Kidney glomerular epithelial cell (primary cell): ENCODE measurements at regions not wholly inside any gene's neighbourhood (a gene's known extent, or its start where the extent isn't known, plus 50 kb on each side); places are given as distances from the start of the nearest gene placed in this dataset.
"Not testable (repeated sequence)": the region's sequence is repeated elsewhere in the genome, so short reads cannot be mapped to it uniquely, and the experiment has no call there.

ENCODE experiments used
- DNase-seq: peaks from one replicate; lab custom pipeline; 2025; lab: John Stamatoyannopoulos, UW

DNA sequence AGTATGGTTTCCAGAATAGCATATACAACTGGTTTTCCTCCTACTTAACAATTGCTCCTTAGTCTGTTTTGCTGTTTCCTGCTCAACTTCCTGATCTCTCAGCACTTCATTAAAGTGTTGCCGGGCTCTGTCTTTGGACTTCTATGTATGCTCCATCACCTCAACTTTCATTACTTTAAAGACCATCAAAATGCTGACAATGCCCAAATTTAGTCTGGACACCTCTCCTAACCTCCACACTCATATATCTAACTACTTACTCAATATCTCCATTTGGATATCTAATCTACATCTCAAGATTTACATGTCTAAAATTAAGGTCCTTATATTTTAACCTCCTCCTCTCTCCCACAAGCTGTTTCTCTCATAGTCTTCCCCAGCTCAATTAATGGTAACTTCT is 54.4 kb upstream of the LGR5 start:
- no peak for DNase-seq

DNA sequence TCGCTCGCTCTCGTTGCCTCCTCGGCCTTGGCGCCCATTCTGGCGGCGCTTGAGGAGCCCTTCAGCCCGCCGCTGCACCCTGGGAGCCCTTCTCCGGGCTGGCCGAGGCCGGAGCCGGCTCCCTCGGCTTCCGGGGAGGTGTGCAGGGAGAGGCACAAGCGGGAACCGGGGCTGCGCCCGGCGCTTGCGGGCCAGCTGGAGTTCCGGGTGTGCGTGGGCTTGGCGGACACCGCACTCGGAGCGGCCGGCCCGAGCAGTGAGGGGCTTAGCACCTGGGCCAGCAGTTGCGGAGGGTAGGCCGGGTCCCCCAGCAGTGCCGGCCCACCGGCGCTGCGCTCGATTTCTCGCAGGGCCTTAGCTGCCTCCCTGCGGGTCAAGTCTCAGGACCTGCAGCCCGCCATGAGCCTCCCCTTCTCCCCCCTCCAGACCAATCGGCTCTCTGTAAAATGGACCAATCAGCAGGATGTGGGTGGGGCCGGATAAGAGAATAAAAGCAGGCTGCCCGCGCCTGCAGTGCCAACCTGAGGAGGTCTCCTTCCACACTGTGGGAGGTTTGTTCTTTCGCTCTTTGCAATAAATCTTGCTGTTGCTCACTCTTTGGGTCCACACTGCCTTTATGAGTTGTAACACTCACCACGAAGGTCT is 62.8 kb upstream of the LGR5 start:
- not testable (repeated sequence) for DNase-seq

- DNase-seq = peak; percentile 0
Measured at GRCh38 chr12:71371122-71371521, 68.5 kb upstream of the LGR5 start.

DNA sequence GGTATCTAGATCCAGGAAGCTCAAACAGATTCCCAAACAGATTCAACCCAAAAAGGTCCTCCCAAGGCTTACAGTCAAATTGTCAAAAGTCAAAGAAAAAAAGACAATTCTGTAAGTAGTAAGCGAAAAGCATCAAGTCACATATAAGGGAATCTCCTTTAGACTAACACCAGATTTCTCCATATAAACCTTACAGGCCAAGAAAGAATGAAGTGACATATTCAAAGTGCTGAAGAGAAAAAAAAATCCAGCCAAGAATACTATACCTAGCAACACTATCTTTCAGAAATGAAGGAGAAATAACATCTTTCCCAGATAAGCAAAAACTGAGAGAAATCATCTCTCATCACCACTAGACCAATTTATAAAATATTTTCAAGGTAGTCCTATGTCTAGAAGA is 79.6 kb upstream of the LGR5 start:
- DNase-seq = no peak

DNA sequence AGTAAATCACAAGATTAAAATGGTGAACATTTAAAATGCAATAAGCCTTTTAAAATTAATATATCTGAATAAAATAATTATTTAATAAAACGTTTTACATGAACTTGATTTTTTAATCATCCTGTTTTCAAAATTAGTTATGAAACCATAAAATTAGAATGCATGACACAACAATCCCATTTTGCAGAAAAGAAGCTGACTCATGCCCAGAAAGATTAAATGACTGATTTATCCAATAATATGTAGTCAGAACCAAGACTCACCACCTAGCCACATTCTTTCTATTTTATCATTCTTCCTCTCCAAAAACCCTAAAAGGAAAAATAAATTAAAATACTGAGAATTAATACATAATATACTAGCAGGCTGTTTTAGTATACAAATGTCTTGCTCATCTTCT is 83.0 kb upstream of the LGR5 start:
- DNase-seq = no peak

- DNase-seq = no peak
Measured at GRCh38 chr12:71354871-71355270, 84.7 kb upstream of the LGR5 start.

GRCh38 chr12:71353607-71354006 is 86.0 kb upstream of the LGR5 start:
- no peak for DNase-seq

- no peak for DNase-seq
Measured at GRCh38 chr12:71349950-71350349, 89.6 kb upstream of the LGR5 start.

DNA sequence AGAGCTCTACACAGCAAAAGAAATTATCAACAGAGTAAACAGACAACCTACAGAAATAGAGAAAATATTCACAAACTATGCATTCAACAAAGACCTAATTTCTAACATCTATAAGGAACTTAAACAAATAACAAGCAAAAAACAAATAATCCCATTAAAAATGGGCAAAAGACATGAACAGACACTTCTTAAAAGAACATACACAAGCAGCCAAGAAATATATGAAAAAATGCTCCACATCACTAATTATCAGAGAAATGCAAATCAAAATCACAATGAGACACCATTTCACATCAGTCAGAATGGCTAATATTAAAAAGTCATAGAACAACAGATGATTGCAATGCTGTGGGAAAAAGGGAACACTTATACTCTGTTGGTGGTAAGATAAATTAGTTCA is 100.7 kb upstream of the LGR5 start:
- no peak for DNase-seq

DNA sequence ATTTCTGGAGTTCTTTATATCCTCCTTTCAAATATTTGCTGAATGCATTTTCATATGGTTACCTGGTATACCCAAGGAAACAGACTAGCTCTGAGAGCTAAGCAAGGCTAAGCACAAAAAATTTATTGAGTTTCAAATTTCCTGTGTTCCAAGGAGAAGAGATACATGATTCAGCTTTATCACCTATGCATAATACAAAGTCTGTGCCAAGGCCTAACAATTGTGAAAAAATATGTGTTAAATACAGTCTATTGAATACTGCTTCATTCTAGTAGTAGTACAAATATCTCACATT is 103.7 kb upstream of the LGR5 start:
- DNase-seq = no peak

- no peak for DNase-seq
Measured at GRCh38 chr12:71335151-71335962, 104.2 kb upstream of the LGR5 start.

- no peak for DNase-seq
Measured at GRCh38 chr12:71333418-71333817, 106.2 kb upstream of the LGR5 start.

- no peak for DNase-seq
Measured at GRCh38 chr12:71329956-71330355, 109.6 kb upstream of the LGR5 start.

GRCh38 chr12:71321531-71321930 is 118.1 kb upstream of the LGR5 start:
- no peak for DNase-seq

DNA sequence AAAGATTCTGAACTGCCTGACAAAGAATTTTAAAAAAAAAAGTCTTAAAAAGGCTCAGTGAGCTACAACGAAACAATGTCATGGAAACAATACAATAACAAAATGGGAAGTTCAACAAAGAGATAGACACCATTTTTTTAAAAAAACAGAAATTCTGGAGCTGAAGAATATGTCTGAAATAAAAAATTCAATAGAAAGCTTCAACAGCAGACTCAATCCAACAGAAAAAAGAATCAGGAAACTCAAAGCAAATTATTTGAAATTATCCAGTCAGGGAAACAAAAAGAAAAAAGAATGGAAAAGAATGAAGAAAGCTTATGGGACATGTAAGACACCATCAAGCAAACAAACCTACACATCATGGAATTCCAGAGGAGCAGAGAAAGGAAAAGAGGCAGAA is 118.5 kb upstream of the LGR5 start:
- DNase-seq = no peak

GRCh38 chr12:71315328-71315985 is 124.1 kb upstream of the LGR5 start:
- DNase-seq = no peak

DNA sequence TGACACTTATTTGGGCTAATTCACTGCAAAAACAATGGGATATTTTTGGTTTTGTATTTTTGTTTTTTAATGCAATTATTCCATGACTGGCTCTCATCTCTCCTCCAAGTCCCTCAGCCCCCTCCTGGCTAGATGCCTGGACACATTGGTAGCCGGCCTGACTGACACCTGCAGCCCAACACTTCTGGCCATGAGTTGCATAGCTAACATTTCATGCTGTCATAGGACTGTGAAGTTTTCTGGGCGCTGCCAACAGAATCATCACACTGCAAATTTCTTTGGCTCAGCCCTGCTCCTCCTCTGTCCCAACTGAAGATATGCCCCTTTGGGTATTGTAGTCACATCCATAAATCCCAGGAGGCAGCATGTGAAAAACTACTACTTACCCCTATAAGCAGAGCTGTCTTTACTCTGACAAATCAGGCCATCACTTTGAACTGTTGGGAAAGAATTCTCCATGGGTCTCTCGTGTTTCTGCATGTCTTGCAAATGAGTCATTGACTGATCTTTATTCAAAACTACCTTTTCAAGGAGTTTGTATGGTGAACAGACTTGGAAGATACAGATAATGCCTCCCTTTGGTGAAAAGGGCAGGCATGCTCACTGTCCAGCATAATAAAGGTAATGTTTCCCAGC is 126.7 kb upstream of the LGR5 start:
- DNase-seq = peak; percentile 91

- DNase-seq = not testable (repeated sequence)
Measured at GRCh38 chr12:71311611-71312010, 128.0 kb upstream of the LGR5 start.

DNA sequence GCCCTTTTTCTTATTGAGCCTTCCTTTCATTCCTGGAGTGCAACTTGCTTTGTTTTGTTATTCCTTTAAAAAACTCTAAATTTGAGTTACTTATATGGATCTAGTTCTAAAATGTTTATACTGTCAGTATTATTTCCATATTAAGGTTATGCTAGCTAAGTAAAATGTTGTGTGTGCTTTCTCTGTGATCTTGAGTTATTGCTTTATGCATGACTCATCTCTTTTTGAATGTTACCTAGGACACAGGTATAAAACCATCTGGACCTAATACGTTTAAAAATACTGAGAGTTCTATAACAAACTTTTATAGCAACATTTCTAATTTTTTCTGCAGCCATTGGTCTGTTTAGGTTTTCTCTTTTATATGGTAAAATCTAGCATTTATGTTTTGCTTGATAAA is 132.8 kb upstream of the LGR5 start:
- DNase-seq = no peak

- no peak for DNase-seq
Measured at GRCh38 chr12:71304306-71304705, 135.3 kb upstream of the LGR5 start.

DNA sequence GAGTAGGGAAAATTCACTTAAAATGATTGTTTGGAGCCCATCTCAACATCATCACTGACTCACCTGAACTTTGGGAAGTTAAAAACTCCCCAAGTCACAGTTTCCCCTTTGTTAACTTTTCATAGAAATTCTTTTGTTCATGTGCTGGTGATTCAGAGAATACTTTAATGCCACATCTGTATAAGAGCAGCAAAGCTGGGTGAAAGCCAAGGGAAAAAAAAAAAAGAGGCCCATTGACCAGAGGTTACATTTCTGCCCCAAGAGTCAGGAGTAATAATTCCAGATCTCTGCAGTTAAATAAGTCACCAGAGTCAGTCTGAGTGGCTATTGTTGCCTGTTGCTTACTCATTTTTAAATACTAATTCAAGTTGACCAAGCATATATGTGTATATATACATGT is 136.4 kb upstream of the LGR5 start:
- peak; percentile 57 for DNase-seq

GRCh38 chr12:71300772-71301675 is 138.6 kb upstream of the LGR5 start:
- DNase-seq = no peak
